ENCODE measurements at regions not wholly inside any gene's neighbourhood (a gene's known extent, or its start where the extent isn't known, plus 50 kb on each side); places are given as distances from the start of the nearest gene placed in this dataset.

DNA sequence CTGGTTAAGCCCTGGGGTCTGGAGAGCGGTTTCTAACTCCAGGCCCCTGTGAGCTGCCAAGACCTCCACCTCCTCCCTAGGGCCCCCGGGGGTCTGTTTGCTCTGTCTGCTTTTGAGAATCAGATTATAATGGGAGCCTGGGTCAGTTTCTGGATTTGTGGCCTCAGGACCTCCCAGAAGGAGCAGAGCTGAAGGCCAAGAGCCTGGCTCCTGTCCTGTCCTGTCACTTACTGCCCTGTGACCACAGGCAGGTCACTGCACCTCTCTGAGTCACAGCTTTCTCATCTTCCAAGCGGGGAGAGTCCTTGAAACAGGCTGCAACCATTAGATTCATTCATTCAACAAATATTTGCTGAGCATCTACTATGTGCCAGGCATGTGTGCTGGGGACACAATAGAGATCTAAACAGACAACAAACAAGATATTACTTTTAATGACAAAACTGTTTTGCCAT is 87.3 kb upstream of the FGF3 start:
- TF ChIP-seq POLR2A (IDR thresholded peaks at IDR 0.05; ENCODE audit: low read depth, low read length): no peak
- no peak for TF ChIP-seq TAF1 (IDR thresholded peaks at IDR 0.05; ENCODE audit: low read depth, low read length)

All from GM12891 (cell line).